MCF 10A (cell line): ENCODE measurements at regions not wholly inside any gene's neighbourhood (a gene's known extent, or its start where the extent isn't known, plus 50 kb on each side); places are given as distances from the start of the nearest gene placed in this dataset.

Experiments
- BruUV-seq: library from RNA; stranded (reverse); fragments of 400-500 nt; replicated peaks from 2 replicates; lab custom pipeline; 2021; lab: Mats Ljungman, UMichigan
- CTCF ChIA-PET: fragments of 300-600 bp; sonication (Branson Sonifier 250); formaldehyde crosslinking; extraction: SDS; loops from one replicate; lab custom pipeline; 2021; ENCODE audit warnings: antibody characterized with exemption, inconsistent platforms; lab: Yijun Ruan, JAX
- POLR2A ChIA-PET: fragments of 300-600, 350-650 bp; sonication (Branson Sonifier 250); formaldehyde crosslinking; extraction: SDS; loops from one replicate; lab custom pipeline; 2020; ENCODE audit warnings: antibody characterized with exemption, inconsistent platforms; lab: Yijun Ruan, JAX
- DNase-seq: peaks from one replicate; pipeline ENCODE4 v3.0.0-alpha.2; 2018; ENCODE audit not compliant: unreplicated experiment
- H3K27ac Mint-ChIP-seq: one replicate; pipeline ENCODE4 v1.8.0; 2022; ENCODE audit warnings: mild to moderate bottlenecking, low read depth, mixed read lengths; ENCODE audit not compliant: unreplicated experiment
- H3K27me3 Mint-ChIP-seq: one replicate; pipeline ENCODE4 v1.8.0; 2022; ENCODE audit warnings: mixed read lengths; ENCODE audit not compliant: insufficient read depth, unreplicated experiment
- H3K36me3 Mint-ChIP-seq: one replicate; pipeline ENCODE4 v1.8.0; 2022; ENCODE audit warnings: mild to moderate bottlenecking, moderate library complexity, mixed read lengths; ENCODE audit not compliant: insufficient read depth, unreplicated experiment
- H3K4me1 Mint-ChIP-seq: one replicate; pipeline ENCODE4 v1.8.0; 2022; ENCODE audit warnings: mixed read lengths; ENCODE audit not compliant: insufficient read depth, unreplicated experiment
- H3K4me3 Mint-ChIP-seq: one replicate; pipeline ENCODE4 v1.8.0; 2022; ENCODE audit warnings: mild to moderate bottlenecking, moderate library complexity, mixed read lengths; ENCODE audit not compliant: unreplicated experiment
- H3K9me3 Mint-ChIP-seq: one replicate; pipeline ENCODE4 v1.8.0; 2022; ENCODE audit warnings: mixed read lengths; ENCODE audit not compliant: unreplicated experiment
- CTCF ChIP-seq: fragments of 200-600 bp; IDR thresholded peaks from one replicate; pipeline ENCODE4 v1.8.0; 2022; ENCODE audit warnings: antibody characterized with exemption, mild to moderate bottlenecking; ENCODE audit not compliant: unreplicated experiment
- intact Hi-C: fragments of 100-400 bp; cut with micrococcal nuclease; formaldehyde crosslinking; loops from 2 replicates; pipeline ENCODE4 v1.14.1; 2022

DNA sequence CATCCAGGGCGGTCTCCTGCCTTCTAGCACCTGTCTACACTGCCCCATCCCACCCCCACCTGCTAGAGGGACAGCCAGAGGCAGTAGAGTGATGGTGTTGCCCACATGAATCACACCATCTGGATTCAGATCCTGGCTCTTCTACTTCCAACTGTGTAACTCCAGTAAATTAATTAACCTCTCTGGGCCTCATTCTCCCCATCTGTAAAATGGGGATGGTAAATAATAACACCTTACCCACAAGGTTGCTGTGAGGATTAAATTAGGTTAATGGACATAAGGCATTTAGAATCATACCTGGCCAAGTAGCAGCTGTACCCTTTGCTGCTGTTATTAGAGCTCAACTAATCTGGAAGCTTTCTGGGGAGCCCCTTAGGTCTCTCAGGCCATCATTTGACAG, 149.6 kb upstream of the BCOR start:
- Mint-ChIP-seq H3K27ac (no peak overlapping the region), H3K4me3 (no peak overlapping the region), H3K27me3 (peaks cover 22% of the 10 kb centered on the region), H3K9me3 (no peaks in the 10 kb centered on the region), H3K4me1 (no peaks in the 10 kb centered on the region), H3K36me3 (no peaks in the 10 kb centered on the region)
- no peak for TF ChIP-seq CTCF
- CTCF ChIA-PET = no interaction called here
- DNase-seq = no peak
- intact Hi-C loops = no loop called here
- POLR2A ChIA-PET = interaction anchor here (0.6 kb wide), 1 partner anchor 338 kb away, joined by 4 read pairs; no protein-coding TSS in a partner anchor
- no TSS peak for BruUV-seq

GRCh38 chrX:40245488-40246071, 147.8 kb upstream of the BCOR start:
- Mint-ChIP-seq H3K4me1 (no peaks in the 10 kb centered on the region), H3K4me3 (no peak overlapping the region), H3K27me3 (peaks cover 37% of the 10 kb centered on the region), H3K9me3 (no peaks in the 10 kb centered on the region), H3K36me3 (no peaks in the 10 kb centered on the region), H3K27ac (no peak overlapping the region)
- TF ChIP-seq CTCF = no peak
- intact Hi-C loops = no loop called here
- DNase-seq = no peak
- CTCF ChIA-PET = interaction anchor here (1.1 kb wide), 1 partner anchor 220 kb away, joined by 3 read pairs; no protein-coding TSS in a partner anchor
- POLR2A ChIA-PET = interaction anchor here (0.5 kb wide), 1 partner anchor 229 kb away, joined by 3 read pairs; no protein-coding TSS in a partner anchor
- no TSS peak for BruUV-seq

- peaks cover 37% of the 10 kb centered on the region for H3K27me3 Mint-ChIP-seq
- no peaks in the 10 kb centered on the region for H3K36me3 Mint-ChIP-seq
- ChIA-PET POLR2A (interaction anchor here (0.5 kb wide), 1 partner anchor 229 kb away, joined by 3 read pairs; no protein-coding TSS in a partner anchor), CTCF (interaction anchor here (1.1 kb wide), 1 partner anchor 220 kb away, joined by 3 read pairs; no protein-coding TSS in a partner anchor)
- no peaks in the 10 kb centered on the region for H3K9me3 Mint-ChIP-seq
- H3K4me3 Mint-ChIP-seq = no peak overlapping the region
- H3K4me1 Mint-ChIP-seq = no peaks in the 10 kb centered on the region
- no peak overlapping the region for H3K27ac Mint-ChIP-seq
- intact Hi-C loops = no loop called here
- DNase-seq = no peak
- no peak for TF ChIP-seq CTCF
- no TSS peak for BruUV-seq
These were observed 147.2 kb upstream of the BCOR start for GRCh38 chrX:40244980-40245379.

- CTCF ChIA-PET = no interaction called here
- intact Hi-C loops = no loop called here
- no peaks in the 10 kb centered on the region for H3K9me3 Mint-ChIP-seq
- H3K27me3 Mint-ChIP-seq = peaks cover 37% of the 10 kb centered on the region
- no TSS peak for BruUV-seq
- POLR2A ChIA-PET = no interaction called here
- no peak overlapping the region for H3K4me3 Mint-ChIP-seq
- no peak for DNase-seq
- TF ChIP-seq CTCF = no peak
- H3K27ac Mint-ChIP-seq = no peak overlapping the region
- no peaks in the 10 kb centered on the region for H3K36me3 Mint-ChIP-seq
- no peaks in the 10 kb centered on the region for H3K4me1 Mint-ChIP-seq
These were observed 146.2 kb upstream of the BCOR start for GRCh38 chrX:40243755-40244515.
